ENCODE measurements at regions not wholly inside any gene's neighbourhood (a gene's known extent, or its start where the extent isn't known, plus 50 kb on each side); places are given as distances from the start of the nearest gene placed in this dataset.

- no peak for DNase-seq (ENCODE audit: low read depth in 3 of 3)
Measured at GRCh38 chr15:46622851-46623250, 988.0 kb downstream of the SQOR start.

- DNase-seq (ENCODE audit: low read depth in 3 of 3) = no peak
Measured at GRCh38 chr15:46636206-46636605, 1001.4 kb downstream of the SQOR start.

GRCh38 chr15:46644501-46645481 is 1010.0 kb downstream of the SQOR start:
- no peak for DNase-seq (ENCODE audit: low read depth in 3 of 3)

GRCh38 chr15:46646490-46646889 is 1011.7 kb downstream of the SQOR start:
- no peak for DNase-seq (ENCODE audit: low read depth in 3 of 3)

- DNase-seq (ENCODE audit: low read depth in 3 of 3) = no peak
Measured at GRCh38 chr15:46647046-46647445, 1012.2 kb downstream of the SQOR start.

- no peak for DNase-seq (ENCODE audit: low read depth in 3 of 3)
Measured at GRCh38 chr15:46652266-46652665, 1017.4 kb downstream of the SQOR start.

GRCh38 chr15:46654993-46655392 is 1020.2 kb downstream of the SQOR start:
- DNase-seq (ENCODE audit: low read depth in 3 of 3) = no peak

- DNase-seq (ENCODE audit: low read depth in 3 of 3) = no peak
Measured at GRCh38 chr15:46660096-46660842, 1025.4 kb downstream of the SQOR start.

GRCh38 chr15:46670258-46670657 is 1035.4 kb downstream of the SQOR start:
- no peak for DNase-seq (ENCODE audit: low read depth in 3 of 3)

- no peak for DNase-seq (ENCODE audit: low read depth in 3 of 3)
Measured at GRCh38 chr15:46671336-46671735, 1036.5 kb downstream of the SQOR start.

GRCh38 chr15:46672041-46672440 is 1037.2 kb downstream of the SQOR start:
- no peak for DNase-seq (ENCODE audit: low read depth in 3 of 3)

GRCh38 chr15:46676233-46677206 is 1040.8 kb upstream of the SEMA6D start:
- no peak for DNase-seq (ENCODE audit: low read depth in 3 of 3)

- no peak for DNase-seq (ENCODE audit: low read depth in 3 of 3)
Measured at GRCh38 chr15:46677491-46677890, 1039.8 kb upstream of the SEMA6D start.

- DNase-seq (ENCODE audit: low read depth in 3 of 3) = no peak
Measured at GRCh38 chr15:46681901-46682300, 1035.4 kb upstream of the SEMA6D start.

- DNase-seq (ENCODE audit: low read depth in 3 of 3) = no peak
Measured at GRCh38 chr15:46682969-46683791, 1034.1 kb upstream of the SEMA6D start.

GRCh38 chr15:46685096-46685495 is 1032.2 kb upstream of the SEMA6D start:
- no peak for DNase-seq (ENCODE audit: low read depth in 3 of 3)

- no peak for DNase-seq (ENCODE audit: low read depth in 3 of 3)
Measured at GRCh38 chr15:46685681-46686080, 1031.6 kb upstream of the SEMA6D start.

GRCh38 chr15:46696281-46696680 is 1021.0 kb upstream of the SEMA6D start:
- no peak for DNase-seq (ENCODE audit: low read depth in 3 of 3)

GRCh38 chr15:46701346-46701745 is 1016.0 kb upstream of the SEMA6D start:
- DNase-seq (ENCODE audit: low read depth in 3 of 3) = no peak

- DNase-seq (ENCODE audit: low read depth in 3 of 3) = no peak
Measured at GRCh38 chr15:46701896-46702295, 1015.4 kb upstream of the SEMA6D start.

All from stimulated activated CD4-positive, alpha-beta T cell treated with anti-CD3 and anti-CD28 coated beads, TNF-alpha, amount 100 ng/mL, for 4 hours (primary cell).